ENCODE measurements at regions not wholly inside any gene's neighbourhood (a gene's known extent, or its start where the extent isn't known, plus 50 kb on each side); places are given as distances from the start of the nearest gene placed in this dataset.
"Not testable (repeated sequence)": the region's sequence is repeated elsewhere in the genome, so short reads cannot be mapped to it uniquely, and the experiment has no call there.

DNA sequence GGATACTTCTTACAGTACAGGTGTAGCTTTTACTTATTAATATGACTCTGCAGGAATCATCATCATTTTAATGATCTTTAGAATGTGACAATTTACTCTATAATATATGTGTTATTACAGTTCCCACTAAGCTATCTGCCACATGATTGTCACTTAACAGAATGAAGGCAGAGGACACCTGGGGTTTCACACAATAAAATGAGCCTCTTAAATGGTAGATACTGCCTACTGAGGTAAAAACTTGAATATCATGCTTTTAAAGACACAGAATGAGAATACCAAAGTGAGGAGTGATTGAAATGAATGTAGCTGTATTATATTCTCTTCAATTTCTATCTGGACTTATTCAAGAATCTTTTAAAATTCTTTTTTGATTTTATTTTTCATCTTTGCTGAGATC, 1255.3 kb upstream of the LRRN3 start:
- no peak for DNase-seq

DNA sequence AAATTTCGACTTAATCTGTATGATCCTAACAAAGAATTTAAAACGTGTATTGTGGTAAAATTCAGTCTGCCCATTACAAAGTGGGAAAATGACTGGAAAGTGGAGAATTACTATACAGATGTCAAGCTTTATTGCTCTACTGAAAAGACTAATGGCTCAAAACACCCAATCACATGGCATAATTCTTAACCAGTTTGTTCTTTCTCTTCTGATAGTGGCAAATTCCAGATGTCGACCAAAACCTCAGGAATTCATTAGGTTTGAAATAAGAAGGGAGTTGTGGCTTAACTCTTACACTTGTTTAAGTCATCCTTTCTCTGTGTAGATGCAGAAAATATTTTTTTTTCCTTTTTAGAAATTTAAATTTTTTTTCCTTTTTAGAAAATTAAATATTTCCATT, 1254.9 kb upstream of the LRRN3 start:
- no peak for DNase-seq

DNA sequence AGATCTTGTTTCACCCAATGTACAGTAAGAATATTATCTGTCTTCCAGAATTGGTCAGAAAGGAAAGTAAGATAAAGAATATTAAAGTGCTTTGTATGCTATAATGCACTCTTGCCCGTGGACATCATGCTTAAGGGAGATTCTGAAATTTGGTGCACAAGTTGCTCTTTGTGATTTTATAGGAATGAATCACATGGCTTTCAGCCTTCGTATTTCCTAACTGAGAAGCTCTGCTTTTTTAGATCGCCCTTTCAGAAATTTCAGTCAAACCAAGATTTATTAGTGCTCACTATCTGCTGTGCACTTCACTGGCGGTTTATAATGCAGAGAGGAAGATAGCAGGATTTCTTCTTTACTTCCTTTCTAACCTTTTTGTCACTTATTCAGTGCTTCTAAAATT, 1248.5 kb upstream of the LRRN3 start:
- no peak for DNase-seq

GRCh38 chr7:109844362-109844761, 1246.6 kb upstream of the LRRN3 start:
- no peak for DNase-seq

DNA sequence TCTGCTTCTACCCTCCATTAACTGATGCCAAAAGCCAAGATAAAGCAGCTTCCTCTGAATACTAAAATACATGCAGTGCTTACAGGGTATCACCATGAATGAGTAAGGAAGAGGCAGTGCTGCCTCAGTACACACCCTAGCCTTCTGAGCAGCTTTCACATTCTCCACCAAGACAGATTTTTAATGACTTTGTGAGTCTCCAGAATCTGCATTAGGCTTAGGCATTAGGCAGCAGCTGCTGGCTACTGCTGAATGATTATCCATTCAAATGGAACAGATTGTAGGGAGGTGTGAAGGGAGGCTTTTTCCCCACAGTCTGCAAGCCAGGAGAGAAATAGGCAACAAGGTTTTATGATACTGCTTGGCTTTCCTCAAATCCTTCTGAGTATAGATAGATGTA, 1226.7 kb upstream of the LRRN3 start:
- DNase-seq, result no peak

GRCh38 chr7:109868215-109868860, 1222.6 kb upstream of the LRRN3 start:
- DNase-seq, result no peak

- DNase-seq, result no peak
Observed at GRCh38 chr7:109873296-109873695, 1217.6 kb upstream of the LRRN3 start.

- no peak for DNase-seq
Observed at GRCh38 chr7:109879287-109879828, 1211.6 kb upstream of the LRRN3 start.

- DNase-seq, result no peak
Observed at GRCh38 chr7:109890622-109891021, 1200.3 kb upstream of the LRRN3 start.

DNA sequence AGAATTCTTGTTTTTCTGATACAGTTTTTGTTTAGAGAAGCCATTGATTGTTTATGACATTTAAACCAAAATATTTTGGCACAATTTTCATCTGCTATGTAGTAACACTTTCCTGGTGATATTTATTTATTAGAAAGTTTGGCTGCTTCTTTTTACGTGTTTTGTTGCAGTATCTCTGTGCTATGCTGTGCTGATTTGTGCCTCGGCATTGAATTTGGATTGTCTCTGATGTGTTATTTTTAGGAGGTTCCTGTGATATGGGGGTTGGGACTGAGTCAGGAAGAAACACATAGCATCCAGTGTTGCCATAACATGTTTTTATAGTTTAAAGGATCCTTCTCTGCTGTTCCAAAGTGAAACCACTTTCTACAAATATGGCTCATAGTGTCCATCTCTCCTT, 1197.7 kb upstream of the LRRN3 start:
- no peak for DNase-seq

GRCh38 chr7:109895536-109895935, 1195.4 kb upstream of the LRRN3 start:
- DNase-seq, result no peak

DNA sequence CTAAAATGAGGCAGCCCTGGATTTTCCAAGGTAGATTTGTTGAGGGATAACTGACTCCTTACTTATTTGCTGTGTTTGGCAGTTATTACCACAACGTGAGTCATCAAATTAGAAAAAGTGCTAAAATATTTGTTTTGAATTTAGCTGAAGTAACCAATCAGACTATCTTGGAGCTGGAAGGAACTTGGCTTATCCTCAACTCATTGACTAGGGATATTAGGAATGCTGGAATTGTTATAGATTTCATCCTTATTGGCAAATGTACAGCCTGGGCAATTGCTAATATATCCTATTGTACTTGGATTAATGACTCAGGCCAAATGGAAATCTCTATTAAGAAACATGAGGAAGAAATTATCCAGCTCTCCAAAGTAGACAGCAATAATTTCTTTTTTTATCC, 1189.0 kb upstream of the LRRN3 start:
- DNase-seq, result no peak

GRCh38 chr7:109905368-109906065, 1185.4 kb upstream of the LRRN3 start:
- DNase-seq, result not testable (repeated sequence)

DNA sequence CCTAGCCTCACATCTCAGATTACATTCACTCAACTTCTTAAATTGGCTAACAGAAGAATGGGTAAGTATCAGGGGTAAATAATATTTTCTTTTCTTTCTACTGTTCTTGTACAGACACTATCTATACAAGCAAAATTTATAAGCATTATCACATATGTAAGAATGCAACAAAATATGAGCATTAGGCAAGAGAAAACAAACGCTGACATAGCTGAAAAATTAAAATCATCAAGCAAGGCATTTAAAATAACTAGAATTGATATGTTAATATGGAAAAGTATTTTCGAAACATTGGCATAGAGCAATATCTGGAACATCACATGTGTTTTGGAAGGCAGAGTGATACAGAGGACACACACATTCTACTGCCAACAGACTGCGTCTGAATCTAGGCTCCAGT, 1175.3 kb upstream of the LRRN3 start:
- DNase-seq, result no peak

DNA sequence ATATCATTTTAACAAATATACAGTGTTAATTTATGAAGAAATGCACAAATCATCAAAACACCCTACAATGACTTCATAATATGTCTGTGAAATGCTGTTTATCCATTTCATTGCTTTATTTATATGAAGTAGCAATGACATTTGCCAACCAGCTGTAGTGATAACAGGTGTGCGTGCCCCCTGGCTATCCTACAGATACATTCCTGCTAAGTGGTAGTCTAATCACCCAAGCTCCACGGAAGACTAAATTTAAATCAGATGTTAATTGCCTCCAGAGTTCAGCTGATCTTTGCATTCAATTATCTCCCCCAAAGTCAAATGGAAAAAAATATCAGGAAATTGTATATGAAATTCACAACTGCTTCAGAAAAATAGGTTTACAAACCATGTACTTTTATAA, 1164.2 kb upstream of the LRRN3 start:
- DNase-seq, result no peak

DNA sequence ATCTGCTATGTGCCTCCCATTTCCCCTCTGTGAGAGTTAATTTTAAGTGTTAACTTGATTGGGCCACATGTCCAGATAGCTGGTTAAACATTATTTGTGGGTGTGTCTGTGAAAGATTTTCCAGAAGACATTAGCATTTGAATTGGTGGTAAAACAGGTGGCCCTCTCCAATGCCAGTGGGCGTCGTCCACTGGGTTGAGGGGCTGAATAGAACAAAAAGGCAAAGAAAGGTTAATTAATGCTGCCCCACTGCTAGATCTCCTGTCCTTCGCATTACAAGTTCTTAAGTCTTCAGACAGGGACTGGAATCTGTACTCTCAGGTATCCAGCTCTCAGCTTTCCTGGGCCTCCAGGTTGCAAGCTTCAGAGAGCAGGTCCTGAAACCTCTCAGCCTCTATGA, 1160.9 kb upstream of the LRRN3 start:
- no peak for DNase-seq

DNA sequence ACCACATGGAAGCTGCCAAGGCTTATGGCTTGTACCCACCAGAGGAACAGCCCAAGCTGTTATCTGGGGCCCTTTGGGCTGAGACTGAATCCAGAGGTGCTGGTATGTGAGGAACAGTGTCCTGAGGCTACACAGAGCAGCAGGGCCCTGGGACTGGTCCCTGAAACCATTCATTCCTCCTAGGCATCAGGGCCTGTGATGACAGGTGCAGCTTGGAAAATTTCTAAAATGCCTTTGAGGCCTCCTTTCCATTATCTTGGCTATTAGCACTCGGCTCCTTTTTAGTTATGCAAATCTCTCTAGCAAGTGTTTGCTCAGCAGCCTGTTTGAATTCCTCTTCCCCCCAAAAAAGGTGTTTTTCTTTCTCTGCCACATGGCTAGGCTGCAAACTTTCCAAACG, 1151.7 kb upstream of the LRRN3 start:
- DNase-seq, result no peak

GRCh38 chr7:109945820-109946518, 1145.0 kb upstream of the LRRN3 start:
- no peak for DNase-seq

DNA sequence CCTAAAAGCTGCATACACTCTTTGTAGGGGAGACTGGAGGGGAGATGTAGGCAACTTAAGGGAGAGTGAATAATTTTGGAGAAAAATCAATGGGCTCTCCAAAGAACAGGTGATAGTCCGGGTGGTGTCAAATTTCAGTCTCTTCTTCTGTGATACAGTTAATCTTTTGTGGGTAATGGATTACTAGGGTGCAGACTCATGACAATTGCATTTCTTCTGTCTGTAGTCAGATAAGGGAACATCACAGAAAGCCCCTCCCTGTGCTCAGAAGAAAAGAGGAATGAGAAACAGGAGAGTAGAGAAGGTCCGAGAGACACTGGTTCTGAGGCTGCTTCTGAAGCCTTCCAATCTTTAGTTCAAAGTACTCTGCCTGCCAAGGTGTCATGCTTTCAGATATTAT, 1140.7 kb upstream of the LRRN3 start:
- no peak for DNase-seq

- DNase-seq, result no peak
Observed at GRCh38 chr7:109950821-109951564, 1139.9 kb upstream of the LRRN3 start.

- no peak for DNase-seq
Observed at GRCh38 chr7:109951565-109951928, 1139.4 kb upstream of the LRRN3 start.

DNA sequence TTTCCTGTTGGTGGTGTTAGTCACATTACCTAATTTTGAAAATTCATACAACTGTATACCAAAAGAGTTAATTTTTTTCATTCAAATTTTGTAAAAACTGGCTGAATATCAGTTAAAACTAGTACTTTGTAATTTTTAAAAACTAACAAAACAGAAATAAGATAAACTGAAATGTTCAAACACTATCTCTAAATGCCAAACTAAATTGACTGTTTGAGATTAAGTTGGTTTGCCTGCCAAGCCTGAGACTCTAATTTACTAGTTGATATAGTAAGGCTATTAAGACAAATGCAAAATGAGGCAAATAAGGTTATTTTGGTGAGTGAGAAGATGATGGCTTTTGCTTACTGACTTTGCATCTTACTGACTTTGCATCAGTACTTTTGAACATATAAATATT, 1134.9 kb upstream of the LRRN3 start:
- no peak for DNase-seq

- no peak for DNase-seq
Observed at GRCh38 chr7:109956916-109957315, 1134.0 kb upstream of the LRRN3 start.

Data from activated CD4-positive, alpha-beta T cell treated with anti-CD3 and anti-CD28 coated beads, Interleukin-2, amount 50 U/mL, for 48 hours (primary cell).